Right atrium auricular region (tissue), 2 donors: ENCODE measurements at regions not wholly inside any gene's neighbourhood (a gene's known extent, or its start where the extent isn't known, plus 50 kb on each side); places are given as distances from the start of the nearest gene placed in this dataset.
"Not testable (repeated sequence)": the region's sequence is repeated elsewhere in the genome, so short reads cannot be mapped to it uniquely, and the experiment has no call there.

Experiments
- DNase-seq: peaks from one replicate; pipeline ENCODE4 v3.0.0-alpha.2; 2019; ENCODE audit warnings: low spot score
- H3K27ac ChIP-seq, 2 donors: fragments of 200-600 bp; sonication (generic); 1 replicate in 1 of 2; 2 replicates in 1 of 2; pipeline ENCODE4 v1.5.1; 2016 to 2019
- H3K27me3 ChIP-seq, 2 donors: fragments of 200-600 bp; sonication (generic); one replicate each; pipeline versions ENCODE4 v1.5.1 to v1.6.0; 2017 to 2019
- H3K36me3 ChIP-seq: fragments of 200-600 bp; sonication (generic); one replicate; pipeline ENCODE4 v1.5.1; 2016
- H3K4me1 ChIP-seq, 2 donors: fragments of 200-600 bp; sonication (generic); one replicate each; pipeline versions ENCODE4 v1.5.1 to v1.6.0; 2017 to 2019
- H3K4me3 ChIP-seq, 2 donors: fragments of 200-600 bp; sonication (generic); 1 replicate in 1 of 2; 2 replicates in 1 of 2; pipeline ENCODE4 v1.5.1; 2017 to 2019; ENCODE audit warnings: mild to moderate bottlenecking in 1 of 2, moderate library complexity in 1 of 2
- H3K9me3 ChIP-seq, 2 donors: fragments of 200-600 bp; sonication (generic); one replicate each; pipeline ENCODE4 v1.5.1; 2019
- TF ChIP-seq, protein P1 (sequence below), 2 donors: fragments of 200-600 bp; sonication (generic); IDR thresholded peaks; one replicate each; pipeline ENCODE4 v1.5.1; 2019; ENCODE audit warnings: antibody characterized with exemption in 2 of 2

DNA sequence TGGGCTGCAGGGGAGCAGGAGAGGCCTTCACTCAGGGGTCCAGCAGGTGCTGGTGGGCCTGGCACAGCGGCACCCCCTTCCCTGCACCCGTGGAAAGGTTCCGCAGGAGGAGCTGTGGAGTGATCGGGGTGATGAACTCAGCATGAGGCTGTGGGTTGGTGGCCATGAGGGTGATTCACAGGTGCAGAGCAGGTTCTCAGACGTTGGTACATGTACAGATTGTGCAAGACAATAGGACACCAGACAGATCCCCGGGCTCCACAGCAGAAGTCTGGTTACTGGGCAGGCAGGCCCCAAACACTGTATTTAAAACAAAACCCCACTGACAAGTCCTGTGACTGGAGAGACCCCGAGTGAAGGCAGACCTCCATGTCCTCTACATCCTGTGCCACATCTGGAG lies 151.6 kb upstream of the CDH4 start:
- Histone ChIP-seq H3K36me3 (no peaks in the 10 kb centered on the region), H3K4me3 (no peak overlapping the region), H3K9me3 (peaks cover 0 to 7% of the 10 kb centered on the region in 2 donors), H3K27ac (no peak overlapping the region), H3K27me3 (no peaks in the 10 kb centered on the region), H3K4me1 (no peaks in the 10 kb centered on the region)
- DNase-seq: no peak
- TF ChIP-seq, protein P1, sequence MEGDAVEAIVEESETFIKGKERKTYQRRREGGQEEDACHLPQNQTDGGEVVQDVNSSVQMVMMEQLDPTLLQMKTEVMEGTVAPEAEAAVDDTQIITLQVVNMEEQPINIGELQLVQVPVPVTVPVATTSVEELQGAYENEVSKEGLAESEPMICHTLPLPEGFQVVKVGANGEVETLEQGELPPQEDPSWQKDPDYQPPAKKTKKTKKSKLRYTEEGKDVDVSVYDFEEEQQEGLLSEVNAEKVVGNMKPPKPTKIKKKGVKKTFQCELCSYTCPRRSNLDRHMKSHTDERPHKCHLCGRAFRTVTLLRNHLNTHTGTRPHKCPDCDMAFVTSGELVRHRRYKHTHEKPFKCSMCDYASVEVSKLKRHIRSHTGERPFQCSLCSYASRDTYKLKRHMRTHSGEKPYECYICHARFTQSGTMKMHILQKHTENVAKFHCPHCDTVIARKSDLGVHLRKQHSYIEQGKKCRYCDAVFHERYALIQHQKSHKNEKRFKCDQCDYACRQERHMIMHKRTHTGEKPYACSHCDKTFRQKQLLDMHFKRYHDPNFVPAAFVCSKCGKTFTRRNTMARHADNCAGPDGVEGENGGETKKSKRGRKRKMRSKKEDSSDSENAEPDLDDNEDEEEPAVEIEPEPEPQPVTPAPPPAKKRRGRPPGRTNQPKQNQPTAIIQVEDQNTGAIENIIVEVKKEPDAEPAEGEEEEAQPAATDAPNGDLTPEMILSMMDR (IDR thresholded peaks at IDR 0.05): no peak

DNA sequence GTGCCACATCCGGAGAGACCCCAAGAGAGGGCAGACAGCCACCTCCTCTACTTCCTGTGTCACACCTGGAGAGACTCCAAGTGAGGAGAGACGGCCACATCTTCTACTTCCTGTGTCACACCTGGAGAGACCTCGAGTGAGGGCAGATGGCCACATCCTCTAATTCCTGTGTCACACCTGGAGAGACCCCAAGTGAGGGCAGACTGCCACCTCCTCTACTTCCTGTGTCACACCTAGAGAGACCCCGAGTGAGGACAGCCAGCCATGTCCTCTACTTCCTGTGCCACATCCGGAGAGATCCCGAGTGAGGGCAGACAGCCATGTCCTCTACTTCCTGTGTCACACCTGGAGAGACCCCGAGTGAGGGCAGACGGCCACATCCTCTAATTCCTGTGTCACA lies 150.7 kb upstream of the CDH4 start:
- H3K4me3 ChIP-seq, H3K27ac ChIP-seq, DNase-seq, H3K27me3 ChIP-seq, H3K36me3 ChIP-seq, H3K9me3 ChIP-seq, H3K4me1 ChIP-seq: not testable (repeated sequence)

DNA sequence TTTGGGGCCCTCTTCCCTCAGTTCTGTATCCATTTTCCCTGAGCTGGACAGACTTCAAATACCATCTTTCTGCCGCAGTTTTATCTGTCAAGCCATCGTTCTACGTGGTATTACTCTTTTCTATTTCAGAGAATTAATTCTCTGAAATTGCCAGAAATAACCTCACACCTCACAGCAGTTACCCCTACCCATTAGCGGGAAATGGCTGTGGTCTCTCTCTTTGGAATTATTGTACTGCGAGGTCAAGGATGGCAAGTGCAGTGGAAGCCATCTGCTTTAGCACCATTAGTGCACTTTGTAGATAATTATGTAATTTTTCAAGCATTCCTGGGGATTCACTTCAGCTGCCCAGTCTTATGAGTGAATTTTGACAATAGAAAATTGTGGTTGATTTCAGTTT lies 147.8 kb upstream of the CDH4 start:
- DNase-seq: no peak
- H3K9me3 ChIP-seq: no peaks in the 10 kb centered on the region
- H3K27me3 ChIP-seq: no peaks in the 10 kb centered on the region
- H3K27ac ChIP-seq: no peak overlapping the region
- no peaks in the 10 kb centered on the region for H3K4me1 ChIP-seq
- TF ChIP-seq, protein P1 (IDR thresholded peaks at IDR 0.05): no peak
- H3K4me3 ChIP-seq: no peak overlapping the region
- no peaks in the 10 kb centered on the region for H3K36me3 ChIP-seq

DNA sequence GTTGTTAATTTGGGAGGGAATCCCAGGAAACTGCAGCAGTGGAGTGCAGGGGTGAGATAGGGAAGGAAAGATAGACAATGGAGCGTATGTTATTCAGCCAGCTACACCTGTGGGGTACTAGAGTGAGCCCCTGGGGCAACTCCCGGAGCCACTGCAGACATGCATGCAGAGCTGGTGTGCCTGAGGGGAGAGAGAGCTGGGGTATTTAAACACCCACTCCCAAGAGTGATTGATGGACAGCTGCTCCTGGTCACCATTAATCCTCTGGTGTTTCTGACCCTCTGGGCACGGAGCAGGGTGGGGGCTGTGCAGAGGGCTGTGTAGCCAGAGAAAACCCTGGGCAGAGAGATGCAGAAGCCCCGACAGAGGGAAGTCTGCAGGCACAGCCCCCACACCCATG lies 146.7 kb upstream of the CDH4 start:
- no peaks in the 10 kb centered on the region for H3K9me3 ChIP-seq
- H3K27me3 ChIP-seq: no peaks in the 10 kb centered on the region
- no peak overlapping the region for H3K27ac ChIP-seq
- DNase-seq: no peak
- H3K36me3 ChIP-seq: no peaks in the 10 kb centered on the region
- no peaks in the 10 kb centered on the region for H3K4me1 ChIP-seq
- TF ChIP-seq, protein P1 (IDR thresholded peaks at IDR 0.05): no peak
- H3K4me3 ChIP-seq: no peak overlapping the region

DNA sequence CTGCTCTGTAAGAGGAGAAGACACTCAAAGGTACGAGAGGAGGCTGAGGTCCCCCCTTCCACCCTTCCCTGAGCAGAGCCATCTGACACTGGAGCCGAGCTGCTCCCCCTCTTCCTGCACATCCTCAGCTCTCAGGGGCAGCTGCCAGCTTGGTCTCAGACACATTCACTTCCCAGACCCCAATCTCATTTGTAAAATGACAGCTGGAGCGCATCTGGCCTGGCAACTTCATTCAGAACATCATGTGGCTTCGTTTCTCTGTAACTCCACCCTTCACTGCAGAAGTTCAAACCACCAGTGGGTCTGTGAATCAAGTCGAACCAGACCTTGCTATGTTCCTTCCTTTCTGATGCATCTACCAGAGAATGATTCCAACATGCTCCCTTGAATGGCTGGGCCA lies 145.6 kb upstream of the CDH4 start:
- no peak overlapping the region for H3K27ac ChIP-seq
- H3K9me3 ChIP-seq: no peaks in the 10 kb centered on the region
- no peaks in the 10 kb centered on the region for H3K27me3 ChIP-seq
- no peak overlapping the region for H3K4me3 ChIP-seq
- H3K36me3 ChIP-seq: no peaks in the 10 kb centered on the region
- no peaks in the 10 kb centered on the region for H3K4me1 ChIP-seq
- TF ChIP-seq, protein P1 (IDR thresholded peaks at IDR 0.05): no peak
- DNase-seq: no peak

DNA sequence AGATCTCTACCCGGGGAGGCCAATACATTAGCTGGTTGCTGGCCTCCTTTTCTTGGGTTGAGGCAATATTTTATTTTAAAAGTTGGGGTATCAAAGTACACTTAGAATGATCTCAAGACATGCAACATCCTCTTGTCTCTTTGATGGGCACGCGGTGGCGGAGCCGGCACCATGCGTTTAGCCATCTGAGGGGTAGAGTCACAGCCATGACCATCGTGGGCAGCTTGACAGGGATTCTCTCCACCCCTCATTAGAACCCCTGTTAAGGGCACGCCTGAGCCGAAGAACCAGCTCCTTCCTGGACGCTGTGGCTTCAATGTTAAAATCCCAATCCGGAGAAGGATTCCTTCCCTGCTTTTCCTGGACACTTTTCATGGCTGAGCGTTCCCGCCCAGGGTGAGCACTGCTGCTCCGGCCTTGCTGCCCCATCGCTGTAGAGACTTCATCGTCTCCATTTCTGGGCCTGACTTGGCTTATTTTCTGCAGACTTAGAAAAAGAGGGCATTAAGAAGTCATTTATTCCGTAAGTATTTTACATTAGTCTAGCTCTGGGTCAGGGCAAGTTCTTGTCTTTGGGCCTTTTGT lies 142.7 kb upstream of the CDH4 start:
- Histone ChIP-seq H3K27me3 (no peaks in the 10 kb centered on the region), H3K4me3 (no peak overlapping the region), H3K4me1 (no peaks in the 10 kb centered on the region), H3K27ac (no peak overlapping the region), H3K9me3 (no peaks in the 10 kb centered on the region), H3K36me3 (no peaks in the 10 kb centered on the region)
- TF ChIP-seq, protein P1 (IDR thresholded peaks at IDR 0.05): no peak
- DNase-seq: no peak
